Retinal pigment epithelial cell (primary cell): ENCODE measurements at regions not wholly inside any gene's neighbourhood (a gene's known extent, or its start where the extent isn't known, plus 50 kb on each side); places are given as distances from the start of the nearest gene placed in this dataset.

Source experiments
- DNase-seq: peaks from one replicate; pipeline ENCODE4 v3.0.0-alpha.2; 2010; ENCODE audit warnings: low read depth
- H3K4me3 ChIP-seq: 2 replicates; pipeline ENCODE4 v1.5.1; 2011; ENCODE audit warnings: mild to moderate bottlenecking, low read length, control low read depth, moderate library complexity
- CTCF ChIP-seq: conservative IDR thresholded peaks from 2 replicates; pipeline ENCODE4 v1.5.1; 2011; ENCODE audit warnings: low read depth, low read length, control low read depth, inconsistent platforms

DNA sequence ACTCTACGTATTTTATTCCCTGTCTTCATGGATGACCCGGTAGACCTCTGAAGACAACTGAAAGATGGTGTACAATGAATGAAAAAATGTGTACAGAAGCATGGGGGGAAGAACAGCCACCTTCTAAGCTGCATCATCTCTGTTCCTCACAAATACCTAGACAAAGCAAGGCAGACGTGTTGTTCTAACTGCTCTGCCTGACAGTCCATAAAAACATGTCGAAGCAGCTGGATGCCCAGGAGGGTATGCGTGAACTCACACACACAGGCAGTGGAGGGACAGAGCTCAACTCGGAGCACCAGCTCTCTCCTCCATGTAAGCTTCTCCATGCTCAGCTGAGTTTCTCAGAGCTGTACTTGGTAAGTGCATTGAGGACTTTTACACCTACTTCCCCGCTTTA, 327.4 kb downstream of the CTTN start:
- no peak for DNase-seq
- H3K4me3 ChIP-seq, result no peak overlapping the region
- TF ChIP-seq CTCF, result no peak

GRCh38 chr11:70727021-70727420, 328.7 kb downstream of the CTTN start:
- no peak overlapping the region for H3K4me3 ChIP-seq
- DNase-seq, result no peak
- no peak for TF ChIP-seq CTCF

- no peak overlapping the region for H3K4me3 ChIP-seq
- no peak for DNase-seq
- no peak for TF ChIP-seq CTCF
Observed at GRCh38 chr11:70727899-70728620, 329.7 kb downstream of the CTTN start.

GRCh38 chr11:70729949-70730348, 331.6 kb downstream of the CTTN start:
- no peak for TF ChIP-seq CTCF
- DNase-seq, result no peak
- H3K4me3 ChIP-seq, result no peak overlapping the region

DNA sequence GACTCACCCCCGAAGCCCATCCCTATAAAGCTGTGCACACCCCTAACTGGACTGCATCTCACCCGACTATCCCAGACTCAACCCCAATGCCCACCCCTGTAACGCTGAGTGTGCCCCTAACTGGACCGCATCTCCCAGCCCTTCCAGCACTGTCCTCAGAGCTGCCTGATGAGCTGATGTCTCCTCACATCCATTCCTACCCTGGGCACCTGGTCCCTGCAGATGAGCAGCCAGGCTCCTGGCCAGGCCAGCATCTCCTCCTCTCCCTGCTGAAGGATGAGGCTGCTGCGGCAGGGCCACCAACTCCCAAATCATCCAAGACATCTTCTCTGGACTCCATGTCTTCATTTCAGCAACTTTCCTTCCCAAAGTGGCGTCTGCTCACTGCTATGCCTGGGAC, 332.1 kb downstream of the CTTN start:
- DNase-seq, result no peak
- H3K4me3 ChIP-seq, result no peak overlapping the region
- TF ChIP-seq CTCF, result no peak

- no peak for TF ChIP-seq CTCF
- H3K4me3 ChIP-seq, result no peak overlapping the region
- no peak for DNase-seq
Observed at GRCh38 chr11:70731271-70732022, 333.1 kb downstream of the CTTN start.
